ENCODE measurements at regions not wholly inside any gene's neighbourhood (a gene's known extent, or its start where the extent isn't known, plus 50 kb on each side); places are given as distances from the start of the nearest gene placed in this dataset.

- no peak for TF ChIP-seq CTCF (IDR thresholded peaks at IDR 0.05)
- TF ChIP-seq EZH2 (IDR thresholded peaks at IDR 0.05) = no peak
- no peak for TF ChIP-seq EZH2phosphoT487 (IDR thresholded peaks at IDR 0.05)
Observed at GRCh38 chr22:34812631-34813030, 253.3 kb upstream of the ISX start.
